HEK293T (cell line): ENCODE measurements at regions not wholly inside any gene's neighbourhood (a gene's known extent, or its start where the extent isn't known, plus 50 kb on each side); places are given as distances from the start of the nearest gene placed in this dataset.

ENCODE experiments used
- CTCF ChIA-PET: fragments of 350-600 bp; formaldehyde crosslinking; extraction: SDS; loops from one replicate; lab custom pipeline; 2021; ENCODE audit warnings: antibody characterized with exemption, inconsistent platforms; lab: Yijun Ruan, JAX
- POLR2A ChIA-PET: fragments of 350-600 bp; formaldehyde crosslinking; extraction: SDS; loops from one replicate; lab custom pipeline; 2020; ENCODE audit warnings: antibody characterized with exemption, inconsistent platforms; lab: Yijun Ruan, JAX
- DNase-seq: peaks from one replicate; pipeline ENCODE4 v3.0.0; 2012; ENCODE audit warnings: mixed read lengths; ENCODE audit errors: extremely low spot score
- ARNT ChIP-seq: fragments of 450-650 bp; IDR thresholded peaks from 2 replicates; pipeline ENCODE4 v1.6.1; 2017; ENCODE audit warnings: mild to moderate bottlenecking
- BHLHE40 ChIP-seq: fragments of 450-650 bp; IDR thresholded peaks from 2 replicates; pipeline ENCODE4 v1.6.1; 2016; ENCODE audit warnings: mild to moderate bottlenecking, moderate library complexity, borderline replicate concordance
- CTBP1 ChIP-seq: fragments of 450-650 bp; IDR thresholded peaks from 2 replicates; pipeline ENCODE4 v1.6.1; 2016; ENCODE audit warnings: borderline replicate concordance
- ELF4 ChIP-seq: fragments of 450-650 bp; IDR thresholded peaks from 2 replicates; pipeline ENCODE4 v1.6.1; 2017; ENCODE audit warnings: antibody characterized with exemption
- FOXA1 ChIP-seq: fragments of 450-650 bp; IDR thresholded peaks from 2 replicates; pipeline ENCODE4 v1.6.1; 2016; ENCODE audit warnings: mild to moderate bottlenecking
- FOXK2 ChIP-seq: fragments of 450-650 bp; IDR thresholded peaks from 2 replicates; pipeline ENCODE4 v1.6.1; 2016; ENCODE audit warnings: mild to moderate bottlenecking
- FOXM1 ChIP-seq: fragments of 450-650 bp; IDR thresholded peaks from 2 replicates; pipeline ENCODE4 v1.6.1; 2017; ENCODE audit warnings: mild to moderate bottlenecking, borderline replicate concordance
- HDGF ChIP-seq: fragments of 450-650 bp; IDR thresholded peaks from 2 replicates; pipeline ENCODE4 v1.6.1; 2017; ENCODE audit warnings: antibody characterized with exemption, borderline replicate concordance
- L3MBTL2 ChIP-seq: fragments of 450-650 bp; conservative IDR thresholded peaks from 2 replicates; pipeline ENCODE4 v1.6.1; 2016; ENCODE audit warnings: mild to moderate bottlenecking
- LEF1 ChIP-seq: fragments of 450-650 bp; IDR thresholded peaks from 2 replicates; pipeline ENCODE4 v1.6.1; 2017; ENCODE audit warnings: mild to moderate bottlenecking, borderline replicate concordance
- NFRKB ChIP-seq: fragments of 450-650 bp; IDR thresholded peaks from 2 replicates; pipeline ENCODE4 v1.6.1; 2016; ENCODE audit warnings: mild to moderate bottlenecking, moderate library complexity
- SP1 ChIP-seq: fragments of 450-650 bp; IDR thresholded peaks from 2 replicates; pipeline ENCODE4 v1.6.1; 2017
- SUZ12 ChIP-seq: fragments of 450-650 bp; IDR thresholded peaks from 2 replicates; pipeline ENCODE4 v1.6.1; 2016; ENCODE audit warnings: mild to moderate bottlenecking
- TARDBP ChIP-seq: fragments of 450-650 bp; IDR thresholded peaks from 2 replicates; pipeline ENCODE4 v1.6.1; 2016
- ZNF384 ChIP-seq: fragments of 450-650 bp; IDR thresholded peaks from 2 replicates; pipeline ENCODE4 v1.6.1; 2016
- TF ChIP-seq, protein P1 (sequence below): fragments of 450-650 bp; IDR thresholded peaks from 2 replicates; pipeline ENCODE4 v1.6.1; 2016

GRCh38 chr4:182066037-182066436 is 177.2 kb upstream of the TENM3 start:
- TF ChIP-seq FOXM1, result no peak
- POLR2A ChIA-PET, result no interaction called here

GRCh38 chr4:182067828-182068227 is 175.4 kb upstream of the TENM3 start:
- CTCF ChIA-PET, result no interaction called here
- TF ChIP-seq NFRKB (no peak), TARDBP (no peak), SUZ12 (no peak), SP1 (no peak), L3MBTL2 (no peak), ZNF384 (no peak), CTBP1 (no peak), FOXM1 (no peak), FOXK2 (no peak), FOXA1 (no peak), ARNT (no peak), BHLHE40 (no peak), LEF1 (no peak), ELF4 (no peak), HDGF (no peak)
- TF ChIP-seq, protein P1, sequence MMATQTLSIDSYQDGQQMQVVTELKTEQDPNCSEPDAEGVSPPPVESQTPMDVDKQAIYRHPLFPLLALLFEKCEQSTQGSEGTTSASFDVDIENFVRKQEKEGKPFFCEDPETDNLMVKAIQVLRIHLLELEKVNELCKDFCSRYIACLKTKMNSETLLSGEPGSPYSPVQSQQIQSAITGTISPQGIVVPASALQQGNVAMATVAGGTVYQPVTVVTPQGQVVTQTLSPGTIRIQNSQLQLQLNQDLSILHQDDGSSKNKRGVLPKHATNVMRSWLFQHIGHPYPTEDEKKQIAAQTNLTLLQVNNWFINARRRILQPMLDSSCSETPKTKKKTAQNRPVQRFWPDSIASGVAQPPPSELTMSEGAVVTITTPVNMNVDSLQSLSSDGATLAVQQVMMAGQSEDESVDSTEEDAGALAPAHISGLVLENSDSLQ, result no peak
- POLR2A ChIA-PET, result no interaction called here
- DNase-seq, result no peak

More at GRCh38 chr4:182066037-182066436, 177.2 kb upstream of the TENM3 start:
- CTCF ChIA-PET, result no interaction called here
- DNase-seq, result no peak

DNA sequence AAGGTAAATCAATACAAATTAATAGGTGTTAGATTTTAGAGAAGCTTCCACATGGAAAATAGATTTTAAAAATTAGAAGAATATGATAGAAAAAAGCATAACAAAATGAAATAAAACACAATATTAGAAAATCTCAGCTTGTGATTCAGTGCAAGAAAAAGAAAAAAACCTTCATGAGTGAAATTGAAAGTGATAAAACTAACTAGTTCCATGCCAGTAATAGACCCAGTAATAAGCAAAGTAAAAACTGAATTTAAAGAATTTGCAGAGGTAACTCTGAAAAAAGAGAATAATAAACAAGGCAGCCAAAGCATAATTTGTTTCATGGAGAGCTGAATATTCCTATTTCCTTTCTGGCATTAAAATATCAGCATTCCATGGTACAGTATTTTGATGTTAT is 174.3 kb upstream of the TENM3 start:
- ChIA-PET CTCF (no interaction called here), POLR2A (no interaction called here)
- TF ChIP-seq NFRKB (no peak), FOXM1 (no peak), TARDBP (no peak), SUZ12 (no peak), ELF4 (no peak), LEF1 (no peak), SP1 (no peak), CTBP1 (no peak), L3MBTL2 (no peak), ZNF384 (no peak), FOXK2 (no peak), FOXA1 (no peak), ARNT (no peak), HDGF (no peak), BHLHE40 (no peak)
- TF ChIP-seq, protein P1, result no peak
- DNase-seq, result no peak

- CTCF ChIA-PET, result no interaction called here
These were observed 169.9 kb upstream of the TENM3 start for GRCh38 chr4:182073278-182073677.

DNA sequence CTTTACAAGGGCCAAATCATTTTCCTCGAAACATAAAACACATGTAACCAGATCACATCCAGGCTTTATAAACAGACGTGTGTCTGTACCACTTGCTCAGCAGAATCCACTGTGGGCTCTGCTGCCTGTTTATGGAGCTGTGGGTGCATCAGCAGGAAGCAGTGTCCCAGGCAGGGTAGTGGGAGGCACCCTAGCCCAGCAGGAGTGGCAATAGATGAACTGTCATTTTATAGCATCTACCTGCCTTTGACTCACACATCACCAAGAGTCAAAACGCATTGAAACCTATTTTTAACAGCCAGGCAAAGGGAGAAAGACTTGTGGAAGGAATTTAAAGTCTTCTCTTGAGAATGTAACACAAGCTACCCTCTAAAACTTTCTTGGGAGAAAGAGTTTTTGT is 169.1 kb upstream of the TENM3 start:
- CTCF ChIA-PET, result no interaction called here
- POLR2A ChIA-PET, result interaction anchor here (1.1 kb wide), 1 partner anchor 22 kb away, joined by 5 read pairs; no protein-coding TSS in a partner anchor
- no peak for TF ChIP-seq ZNF384
- TF ChIP-seq, protein P1, result no peak
- TF ChIP-seq HDGF, result no peak
- no peak for TF ChIP-seq SUZ12
- TF ChIP-seq FOXM1, result no peak
- no peak for TF ChIP-seq NFRKB
- no peak for TF ChIP-seq TARDBP
- no peak for TF ChIP-seq FOXA1
- no peak for TF ChIP-seq FOXK2
- no peak for TF ChIP-seq BHLHE40
- TF ChIP-seq LEF1, result no peak
- no peak for TF ChIP-seq ELF4
- TF ChIP-seq CTBP1, result no peak
- TF ChIP-seq SP1, result no peak
- no peak for DNase-seq

More at GRCh38 chr4:182073278-182073677, 169.9 kb upstream of the TENM3 start:
- TF ChIP-seq SUZ12, result no peak
- TF ChIP-seq FOXK2, result no peak
- no peak for TF ChIP-seq BHLHE40
- no peak for TF ChIP-seq ELF4
- TF ChIP-seq CTBP1, result no peak
- no peak for TF ChIP-seq L3MBTL2
- TF ChIP-seq FOXM1, result no peak
- TF ChIP-seq NFRKB, result no peak
- TF ChIP-seq LEF1, result no peak
- TF ChIP-seq FOXA1, result no peak
- TF ChIP-seq ARNT, result no peak
- TF ChIP-seq ZNF384, result no peak
- no peak for TF ChIP-seq HDGF
- TF ChIP-seq SP1, result no peak
- TF ChIP-seq TARDBP, result no peak
- TF ChIP-seq, protein P1, result no peak
- no peak for DNase-seq
- POLR2A ChIA-PET, result no interaction called here
